IPS-NIHi7 (cell line): ENCODE measurements at regions not wholly inside any gene's neighbourhood (a gene's known extent, or its start where the extent isn't known, plus 50 kb on each side); places are given as distances from the start of the nearest gene placed in this dataset.

Source experiments
- DNase-seq: peaks from one replicate; pipeline ENCODE4 v3.0.0; 2012; ENCODE audit warnings: mixed read lengths; ENCODE audit errors: extremely low spot score

DNA sequence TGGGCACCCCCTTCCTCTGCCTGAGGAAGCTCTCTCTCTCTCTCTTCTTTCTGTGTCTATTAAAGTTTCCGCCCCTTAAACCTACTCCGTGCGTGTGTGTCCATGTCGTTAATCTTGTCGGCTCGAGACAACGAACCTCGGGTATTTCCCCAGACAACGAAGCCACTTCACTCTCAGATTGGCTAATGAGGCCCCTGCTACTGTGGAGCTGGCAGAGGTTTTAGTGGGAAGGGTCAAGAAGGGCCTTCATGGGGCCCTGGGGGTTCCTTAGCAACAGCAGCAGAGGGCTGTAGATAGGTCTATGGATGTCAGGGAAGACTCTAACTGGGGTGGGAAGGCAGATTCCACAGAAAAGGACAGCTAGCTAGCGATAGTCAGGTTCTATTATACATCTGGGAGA is 239.8 kb upstream of the RAB4A start:
- DNase-seq, result peak; percentile 6

DNA sequence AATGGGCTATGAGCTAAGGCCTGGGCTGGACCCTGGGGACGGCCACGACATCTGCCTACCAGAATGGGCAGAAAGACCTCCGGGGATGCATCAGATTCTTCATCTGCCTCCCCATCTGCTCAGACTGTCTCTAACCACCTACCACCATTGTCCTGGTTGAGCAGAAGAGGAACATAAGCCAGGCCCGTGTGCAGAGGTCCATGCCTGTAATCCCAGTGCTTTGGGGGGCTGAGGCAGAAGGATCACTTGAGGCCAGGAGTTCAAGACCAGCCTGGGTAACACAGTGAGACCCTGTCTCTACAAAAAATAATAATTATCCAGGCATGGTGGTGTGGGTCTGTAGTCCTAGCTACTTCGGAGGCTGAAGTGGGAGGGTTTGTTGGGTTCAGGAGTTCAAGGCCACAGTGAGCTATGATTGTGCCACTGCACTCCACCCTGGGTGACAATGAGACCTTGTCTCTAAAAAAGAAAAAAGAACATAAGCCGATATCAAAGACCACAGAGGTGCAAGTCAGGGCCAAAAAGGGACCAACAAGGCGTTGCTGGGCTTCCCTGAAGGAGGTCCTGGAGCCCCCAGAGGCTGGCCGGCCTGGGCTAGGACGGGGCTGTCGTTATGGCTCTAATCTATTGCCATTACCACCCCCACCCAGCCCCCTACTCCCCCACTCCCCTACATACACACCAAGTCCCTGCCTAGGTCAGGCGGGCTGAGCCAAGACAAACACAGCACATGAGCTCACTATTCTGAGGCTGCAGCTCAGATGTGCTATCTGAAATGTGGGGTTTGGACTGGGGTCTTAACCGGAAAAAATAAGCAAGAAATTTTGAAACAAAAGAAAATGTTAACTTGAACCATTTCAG is 239.2 kb upstream of the RAB4A start:
- no peak for DNase-seq

DNA sequence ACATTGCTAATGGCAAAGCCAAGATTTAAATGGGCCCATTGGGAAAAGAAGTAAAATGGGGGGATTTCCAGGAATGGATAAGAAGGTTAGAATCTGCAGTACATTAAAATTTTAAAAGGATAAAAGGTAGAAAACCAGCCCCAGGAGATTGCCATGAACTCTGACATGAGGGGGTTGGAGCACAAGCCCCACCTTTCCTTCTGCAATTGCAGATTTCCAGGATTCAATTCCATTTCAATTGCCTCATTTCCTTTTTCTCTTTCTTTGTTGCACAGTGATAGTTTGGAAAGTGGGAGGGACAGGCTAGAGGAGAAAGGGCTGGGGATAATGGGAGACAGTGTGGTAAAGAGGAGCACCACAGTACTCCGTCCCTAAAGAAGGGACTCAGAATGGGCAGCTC is 238.5 kb upstream of the RAB4A start:
- DNase-seq, result no peak

DNA sequence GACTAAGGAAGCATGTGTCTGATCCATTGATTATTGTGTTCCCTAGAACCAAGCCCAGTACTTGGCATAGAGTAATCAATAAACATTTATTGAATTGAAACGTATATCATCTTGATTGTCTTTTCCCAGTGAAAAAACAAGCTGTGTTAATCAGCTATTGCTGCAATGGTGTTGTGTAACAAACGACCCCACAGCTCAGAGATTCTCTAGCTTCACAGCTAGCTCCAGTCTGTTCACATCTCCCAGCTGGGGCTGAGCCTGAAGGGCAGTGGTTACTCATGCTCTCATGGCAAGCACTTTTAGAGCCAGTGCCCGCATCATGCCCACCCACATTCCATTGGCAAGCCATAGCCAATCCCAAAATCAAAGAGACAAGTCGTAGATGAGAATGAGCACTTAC is 237.4 kb upstream of the RAB4A start:
- DNase-seq, result no peak

DNA sequence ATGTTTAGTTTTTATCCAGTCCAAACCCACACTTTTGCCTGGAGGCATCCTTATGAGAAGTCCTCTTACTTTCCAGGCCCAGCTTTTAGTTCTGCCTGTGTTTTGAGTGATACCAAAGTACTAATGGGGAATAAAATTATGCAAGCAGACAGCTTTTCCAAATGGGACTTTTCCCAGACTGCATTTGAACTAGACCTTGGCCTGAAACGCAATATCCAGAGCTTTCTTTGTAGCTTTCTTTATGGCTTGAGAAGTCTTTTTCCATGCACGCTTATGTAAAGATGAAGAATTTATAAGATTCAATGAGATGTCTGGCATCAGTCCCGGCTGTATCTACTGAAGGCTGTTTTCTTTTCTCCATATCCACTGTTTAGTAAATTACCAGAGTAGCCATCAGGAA is 236.6 kb upstream of the RAB4A start:
- DNase-seq, result no peak

DNA sequence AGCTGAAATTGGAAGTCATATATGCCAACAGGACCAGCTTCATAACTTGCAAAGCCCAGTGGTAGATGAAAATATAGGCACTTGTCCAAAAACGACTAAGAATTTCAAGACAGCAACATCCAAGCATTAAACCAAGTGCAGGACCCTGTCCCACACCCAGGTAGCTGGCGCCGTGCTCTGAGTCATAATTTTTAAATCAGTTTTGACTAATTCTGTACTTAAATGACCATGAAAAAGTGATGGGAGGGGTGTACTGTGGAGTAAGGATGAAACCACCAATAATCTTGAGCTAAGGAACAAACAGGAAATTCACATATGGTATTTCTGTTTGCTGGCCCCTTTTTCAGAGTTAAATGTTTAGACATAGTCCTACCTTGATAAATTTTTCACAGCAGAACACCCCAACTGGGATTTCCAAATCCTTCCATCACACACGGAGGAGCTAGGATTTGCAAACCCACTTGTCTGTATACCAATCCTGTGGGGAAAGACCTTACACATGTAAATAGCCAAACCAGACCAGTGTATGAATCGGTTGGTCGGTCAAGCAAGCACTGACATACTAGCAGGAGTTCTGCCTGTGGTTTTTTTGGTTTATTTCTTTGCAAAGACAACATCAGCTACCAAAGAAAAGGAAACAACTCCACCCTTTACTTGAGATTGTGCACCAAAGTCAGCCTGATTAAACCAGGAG is 235.7 kb upstream of the RAB4A start:
- DNase-seq, result no peak

DNA sequence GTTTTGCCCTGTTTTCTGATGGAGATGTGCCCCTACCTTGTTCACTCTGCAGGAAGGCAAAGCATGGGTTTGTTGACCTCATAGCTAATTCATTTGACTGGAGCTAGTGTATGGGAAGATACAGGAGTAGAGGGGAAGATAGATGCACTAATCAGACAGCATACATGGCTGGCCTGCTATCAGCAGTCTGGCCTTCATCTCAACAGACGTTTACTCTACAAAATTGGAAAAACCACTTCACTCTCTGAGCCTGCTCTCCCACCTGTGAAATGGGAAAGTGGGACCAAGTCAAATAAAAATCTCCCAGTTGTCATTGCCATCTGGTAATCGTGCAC is 235.2 kb upstream of the RAB4A start:
- no peak for DNase-seq

DNA sequence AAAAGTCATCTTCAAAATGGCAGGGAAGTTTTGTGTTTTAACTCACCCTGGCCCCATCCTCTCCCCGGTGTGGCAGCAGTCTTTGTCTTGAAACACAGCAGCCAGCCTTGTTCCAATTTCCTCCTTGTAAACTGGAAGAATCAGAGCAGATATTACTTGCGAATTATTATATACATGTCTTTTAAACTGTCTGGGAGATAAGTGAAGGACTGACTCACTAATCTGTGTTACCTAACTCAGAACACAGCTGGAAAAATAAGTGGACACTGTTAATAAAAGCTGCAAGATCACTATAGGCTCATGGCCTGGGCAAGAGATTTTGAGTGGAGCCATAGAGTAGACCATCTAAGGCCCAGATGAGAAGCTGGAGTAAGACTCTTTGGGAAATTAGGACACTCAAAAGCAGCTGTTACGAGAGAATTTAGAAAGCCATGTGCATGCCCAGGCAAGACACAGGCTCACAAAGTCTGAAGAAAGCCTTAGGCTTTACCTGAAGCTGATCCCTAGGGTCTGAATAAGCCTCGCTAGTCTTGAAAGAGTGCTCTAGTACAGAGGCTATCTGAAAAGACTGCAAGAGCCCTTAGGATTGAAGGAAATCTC is 233.0 kb upstream of the RAB4A start:
- DNase-seq, result no peak

DNA sequence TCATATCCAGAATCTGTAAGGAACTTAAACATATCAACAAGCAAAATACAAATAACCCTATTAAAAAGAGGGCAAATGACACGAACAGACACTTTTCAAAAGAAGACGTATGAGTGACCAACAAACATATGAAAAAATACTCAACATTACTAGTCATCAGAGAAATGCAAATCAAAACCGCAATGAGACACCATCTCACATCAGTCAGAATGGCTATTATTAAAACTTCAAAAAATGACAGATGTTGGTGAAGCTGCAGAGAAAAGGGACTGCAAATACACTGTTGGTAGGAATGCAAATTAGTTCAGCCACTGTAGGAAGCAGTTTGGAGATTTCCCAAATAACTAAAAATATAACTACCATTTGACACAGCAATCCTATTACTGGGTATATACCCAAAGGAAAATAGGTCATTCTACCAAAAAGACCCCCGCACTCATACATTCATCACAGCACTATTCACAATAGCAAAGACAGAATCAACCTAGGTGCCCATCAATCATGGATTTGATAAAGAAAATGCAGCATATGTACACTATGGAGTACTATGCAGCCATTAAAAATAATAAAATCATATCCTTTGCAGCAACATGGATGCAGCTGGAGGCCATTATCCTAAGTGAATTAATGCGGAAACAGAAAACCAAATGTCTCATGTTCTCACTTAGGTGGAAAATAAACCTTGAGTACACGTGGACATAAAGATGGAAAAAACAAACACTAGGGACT is 230.1 kb upstream of the RAB4A start:
- no peak for DNase-seq

DNA sequence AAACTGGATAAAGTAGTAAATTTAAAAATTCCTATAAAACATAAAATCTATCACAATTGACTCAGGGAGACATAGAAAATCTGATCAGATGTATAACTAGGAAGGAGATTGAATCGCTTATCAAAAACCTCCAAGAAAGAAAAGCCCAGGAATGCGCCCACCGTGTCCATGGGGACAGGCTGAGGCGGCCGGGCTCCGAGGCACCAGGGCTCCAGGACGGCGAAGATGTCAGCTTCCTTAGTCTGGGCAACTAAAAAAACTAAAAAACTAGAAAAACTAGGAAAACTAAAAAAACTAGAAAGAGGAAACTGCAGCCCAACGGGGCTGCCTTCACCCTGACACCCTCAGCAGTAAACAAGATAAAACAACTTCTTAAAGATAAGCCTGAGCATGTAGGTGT is 229.0 kb upstream of the RAB4A start:
- DNase-seq, result no peak

DNA sequence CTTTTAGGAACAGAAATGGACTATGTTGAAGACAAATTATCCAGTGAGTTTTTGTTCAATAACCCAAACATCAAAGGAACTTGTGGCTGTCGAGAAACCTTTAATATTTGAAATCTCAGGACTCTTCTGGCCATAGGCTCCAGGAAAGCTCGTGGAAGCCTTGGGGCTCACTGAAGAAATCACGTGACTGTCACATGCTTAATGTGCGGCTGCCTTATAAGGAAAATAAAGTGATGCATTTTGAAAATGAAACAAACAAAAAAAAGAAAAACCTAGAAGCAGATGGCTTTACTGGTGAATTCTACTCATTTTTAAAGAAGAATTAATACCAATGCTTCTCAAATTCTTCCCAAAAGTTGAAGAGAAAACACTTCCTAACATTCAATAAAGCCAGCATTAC is 228.4 kb upstream of the RAB4A start:
- DNase-seq, result no peak

DNA sequence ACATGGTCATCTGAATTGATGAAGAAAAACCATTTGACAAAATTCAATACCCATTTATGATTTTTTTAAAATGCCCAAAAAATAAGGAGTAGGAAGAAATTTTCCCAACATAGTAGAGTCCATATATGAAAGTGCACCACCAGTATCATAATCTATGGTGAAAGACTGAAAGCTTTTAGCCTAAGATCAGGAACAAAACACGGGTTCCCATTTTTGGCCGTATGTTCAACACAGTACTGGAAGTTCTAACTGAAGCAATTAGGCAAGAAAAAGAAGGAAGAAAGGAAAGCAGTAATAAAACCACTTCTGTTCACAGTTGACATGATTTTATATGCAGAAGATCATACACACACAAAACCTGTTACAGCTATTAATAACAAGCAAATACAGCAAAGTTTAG is 227.8 kb upstream of the RAB4A start:
- DNase-seq, result no peak

DNA sequence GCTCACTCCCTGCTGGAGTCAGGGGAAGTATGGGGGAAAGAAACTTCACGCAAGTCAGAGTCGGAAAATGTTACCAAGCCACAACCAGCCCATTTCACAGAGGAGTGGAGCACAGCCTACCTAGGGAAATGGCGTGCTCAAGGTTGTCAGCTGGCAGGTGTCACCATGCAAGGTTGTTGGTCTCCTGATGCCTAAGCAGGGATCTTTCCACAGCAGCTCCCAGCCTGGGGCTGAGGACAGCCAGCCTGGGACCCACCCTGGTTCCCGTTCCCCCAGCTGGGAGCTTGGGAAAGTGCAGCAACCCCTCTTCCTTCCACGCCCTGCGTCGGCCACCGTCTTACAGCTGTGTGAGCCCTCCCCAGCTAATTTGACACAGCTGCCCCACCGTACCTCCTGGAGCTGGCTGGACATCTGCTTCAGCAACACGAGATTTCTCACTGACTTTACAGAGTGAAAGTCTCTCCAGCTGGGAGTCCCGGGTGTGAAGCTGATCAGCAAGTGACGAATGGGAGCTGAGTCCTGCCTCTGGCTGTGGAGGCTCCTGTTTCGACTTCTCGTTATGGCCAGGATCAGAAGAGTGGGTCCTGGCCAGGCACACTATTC is 224.6 kb upstream of the RAB4A start:
- no peak for DNase-seq

DNA sequence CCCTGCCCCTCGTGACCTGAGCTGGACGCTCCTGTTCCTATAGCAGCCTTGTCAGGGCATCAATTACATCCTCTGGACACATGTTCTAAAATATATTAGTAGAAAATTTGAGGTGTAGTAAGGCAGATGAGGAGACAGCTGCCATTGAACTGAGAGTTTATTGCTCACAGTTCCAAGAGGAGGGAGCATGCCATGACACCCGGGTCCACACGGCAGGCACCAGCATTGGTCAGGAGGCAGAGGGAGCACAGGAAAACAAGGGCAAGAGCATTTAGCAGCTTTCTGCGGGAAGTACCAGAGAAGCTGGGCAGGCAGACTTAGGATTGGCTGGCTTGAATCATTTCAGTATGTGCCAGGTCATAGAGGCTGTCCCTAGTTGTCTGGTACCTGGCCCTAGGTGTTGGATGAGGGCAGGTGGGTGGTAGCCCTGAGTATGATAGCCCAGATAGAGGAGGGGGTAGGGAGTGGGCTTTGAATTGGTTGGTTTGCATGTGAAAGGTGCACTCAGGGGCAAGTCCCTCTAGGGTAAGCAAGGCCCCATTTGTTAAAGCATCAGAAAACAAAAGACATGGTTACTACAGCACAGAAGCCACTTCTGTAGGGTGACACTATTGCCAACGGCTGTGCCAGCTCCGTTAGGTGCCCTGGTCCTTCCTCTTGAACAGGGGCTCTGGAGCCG is 223.6 kb upstream of the RAB4A start:
- DNase-seq, result no peak

DNA sequence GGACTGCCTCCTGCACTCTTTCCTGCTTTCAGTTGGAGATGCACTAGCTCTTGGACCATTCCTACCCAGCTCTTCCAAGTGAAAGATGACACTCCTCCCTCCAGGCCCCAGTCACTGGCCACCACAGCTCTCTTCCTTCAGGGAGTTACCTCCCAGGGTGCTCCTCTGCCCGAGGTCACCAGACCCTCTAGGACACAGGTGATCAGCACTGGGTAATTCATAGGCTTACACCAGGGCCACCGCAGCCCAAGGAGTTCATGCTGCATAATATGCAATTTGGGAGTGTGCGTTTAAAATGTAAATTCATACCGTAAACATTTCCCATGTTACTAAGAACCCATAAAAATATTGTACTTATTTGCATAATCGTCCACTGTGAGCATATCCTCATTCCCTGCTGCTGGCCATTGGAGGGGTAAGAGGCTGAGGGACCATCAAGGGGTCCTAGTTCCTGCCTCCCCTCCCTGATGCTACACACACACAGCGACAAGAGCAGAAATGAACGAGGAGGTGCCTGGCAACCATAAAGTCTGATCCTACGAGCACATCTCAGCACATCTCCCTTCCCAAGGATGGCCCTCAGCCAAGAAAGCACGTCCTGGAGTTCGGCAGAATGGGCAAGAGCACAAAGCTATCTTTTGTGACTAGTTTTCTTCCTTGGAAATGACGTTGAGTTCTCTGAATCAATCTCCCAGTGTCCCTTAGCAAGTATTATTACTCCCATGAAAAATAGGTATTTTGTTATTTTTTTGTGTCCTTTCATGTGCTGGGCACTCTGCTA is 222.9 kb upstream of the RAB4A start:
- DNase-seq, result no peak

DNA sequence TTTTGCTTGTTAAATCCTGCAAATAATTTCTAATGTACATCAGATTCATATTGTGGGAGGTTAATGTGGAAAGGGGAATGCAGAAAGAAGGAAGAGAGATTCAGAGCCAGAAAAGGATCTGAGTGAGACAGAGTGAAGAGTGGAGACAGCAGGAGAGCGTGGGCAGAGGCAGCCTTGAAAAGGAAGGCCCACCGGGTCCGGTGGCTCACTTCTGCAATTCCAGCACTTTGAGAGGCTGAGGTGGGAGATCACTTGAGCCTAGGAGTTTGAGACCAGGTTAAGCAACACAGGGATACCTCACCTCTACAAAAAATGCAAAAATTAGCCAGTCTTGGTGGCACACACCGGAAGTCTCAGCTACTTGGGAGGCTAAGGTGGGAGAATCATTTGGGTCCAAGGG is 222.0 kb upstream of the RAB4A start:
- no peak for DNase-seq

DNA sequence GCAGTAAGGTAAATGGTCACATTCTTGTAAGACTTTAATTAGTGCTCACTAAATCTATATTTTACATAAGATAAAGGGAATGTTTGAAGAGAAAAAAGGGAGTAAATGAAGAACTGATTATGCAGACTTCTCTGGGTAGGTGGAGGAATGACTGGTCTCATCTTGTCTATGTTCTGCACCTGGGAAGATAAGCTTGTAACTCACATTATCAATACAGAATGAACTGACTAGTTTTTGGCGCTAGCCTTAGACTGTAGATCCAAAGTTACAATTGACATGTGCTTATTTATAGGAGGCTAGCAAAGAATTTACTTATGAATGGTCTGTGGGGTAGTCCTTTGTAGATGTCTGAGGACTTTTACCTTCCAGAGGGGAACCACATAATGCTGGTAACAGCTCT is 214.9 kb upstream of the RAB4A start:
- no peak for DNase-seq

DNA sequence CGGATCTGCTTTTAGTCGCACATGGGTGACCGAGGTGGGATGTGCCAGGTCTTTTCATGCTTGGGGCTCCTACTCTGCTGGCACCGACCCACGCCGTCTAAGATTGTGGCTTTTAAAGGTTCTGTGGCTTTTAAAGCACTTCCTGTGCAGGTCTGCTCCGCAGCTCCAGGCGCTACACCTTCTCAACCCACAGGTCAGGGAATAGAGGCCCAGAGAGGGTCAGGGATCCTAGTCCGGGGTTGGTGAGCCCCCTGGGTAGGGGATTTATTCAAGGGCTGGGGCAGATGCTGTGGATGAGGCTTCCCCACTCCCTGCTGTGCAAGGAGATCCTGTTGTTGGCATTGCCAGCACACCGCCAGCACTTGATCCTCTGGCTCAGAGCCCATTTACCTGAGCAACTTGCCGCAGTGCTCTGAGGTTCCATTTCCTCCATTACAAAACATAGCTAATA is 212.8 kb upstream of the RAB4A start:
- DNase-seq, result no peak

DNA sequence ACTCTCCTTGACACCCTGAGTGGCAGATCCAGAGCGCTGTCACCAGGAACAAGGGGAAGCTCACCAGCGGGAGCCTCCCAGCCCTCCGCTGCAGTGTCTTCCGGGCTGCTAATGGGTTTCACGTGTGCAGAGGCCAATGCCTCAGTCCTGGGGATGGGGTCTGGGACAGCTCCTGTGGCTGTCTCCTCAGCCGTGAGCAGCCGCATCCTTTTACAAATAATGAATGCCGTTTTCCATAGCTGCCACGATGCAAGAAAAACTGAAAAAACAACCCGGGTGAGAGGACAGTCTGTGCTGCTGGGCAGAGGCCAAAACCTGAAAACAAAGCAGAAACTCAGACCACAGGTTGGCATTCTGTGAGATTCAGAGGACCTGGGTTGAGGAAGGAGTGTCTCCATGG is 212.2 kb upstream of the RAB4A start:
- DNase-seq, result peak; percentile 36

DNA sequence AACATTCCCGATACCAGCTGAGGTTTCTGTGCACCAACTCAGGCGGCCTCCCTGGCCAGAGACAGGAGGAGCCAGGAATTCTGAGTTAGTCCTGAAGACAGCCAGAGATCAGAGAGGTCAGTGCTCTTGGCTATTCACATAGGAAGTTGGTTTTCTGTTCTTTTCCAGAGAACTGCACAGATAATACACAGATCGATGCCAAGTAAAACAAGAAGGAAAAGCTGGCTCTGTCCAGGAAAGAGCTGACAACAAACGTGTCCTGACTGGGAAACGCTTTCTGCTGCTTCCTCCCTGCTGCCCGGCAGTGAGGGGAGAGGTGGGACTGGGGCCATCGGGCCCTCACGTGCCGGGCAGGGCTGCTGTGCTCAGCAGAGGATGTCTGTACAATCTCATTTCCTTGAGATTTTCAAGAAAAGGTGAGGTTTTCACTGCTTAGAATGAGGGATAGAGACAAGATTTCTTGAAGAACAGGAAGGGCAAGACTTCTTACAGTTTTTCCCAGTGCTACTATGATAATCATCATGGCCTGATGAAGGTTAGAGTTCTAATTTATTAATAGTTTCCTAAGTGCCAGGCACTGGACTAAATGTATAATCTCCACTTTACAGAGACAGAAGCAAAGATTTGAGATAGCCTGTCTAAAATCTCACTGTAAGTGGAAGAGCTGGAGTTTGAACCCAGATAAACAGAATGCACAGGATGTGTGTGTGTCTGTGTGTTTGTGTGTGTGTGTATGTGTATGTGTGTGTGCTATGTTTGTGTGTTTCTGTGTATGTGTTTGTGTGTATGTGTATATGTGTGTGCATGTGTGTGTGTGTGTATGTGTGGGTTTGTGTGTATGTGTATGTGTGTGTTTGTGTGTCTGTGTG is 211.0 kb upstream of the RAB4A start:
- DNase-seq, result peak; percentile 13
